HEK293 (cell line): ENCODE measurements at regions not wholly inside any gene's neighbourhood (a gene's known extent, or its start where the extent isn't known, plus 50 kb on each side); places are given as distances from the start of the nearest gene placed in this dataset.

Experiments used
- CTCF ChIA-PET: fragments of 350-600 bp; formaldehyde crosslinking; extraction: SDS; loops from one replicate; lab custom pipeline; 2021; ENCODE audit warnings: antibody characterized with exemption; lab: Yijun Ruan, JAX
- POLR2A ChIA-PET: fragments of 300-600 bp; formaldehyde crosslinking; extraction: SDS; loops from one replicate; lab custom pipeline; 2020; ENCODE audit warnings: antibody characterized with exemption, inconsistent platforms; lab: Yijun Ruan, JAX
- H3K27ac ChIP-seq: fragments of 200-500 bp; sonication (Bioruptor generic); 2 replicates; pipeline ENCODE4 v1.5.1; 2014; ENCODE audit warnings: low read depth, low read length, control low read depth, inconsistent platforms; ENCODE audit errors: extremely low read depth
- H3K36me3 ChIP-seq, 2 experiments: fragments of 200-500 bp in 1 of 2; sonication (Bioruptor generic) in 1 of 2; 1 replicate in 1 of 2; 2 replicates in 1 of 2; pipeline ENCODE4 v1.5.1; 2014 to 2017; ENCODE audit warnings: inconsistent platforms in 2 of 2, low read length in 2 of 2; ENCODE audit not compliant: control insufficient read depth in 2 of 2, insufficient read depth in 1 of 2
- H3K4me1 ChIP-seq: fragments of 200-500 bp; sonication (Bioruptor generic); 2 replicates; pipeline ENCODE4 v1.5.1; 2014; ENCODE audit warnings: mild to moderate bottlenecking, low read length, inconsistent platforms; ENCODE audit not compliant: control insufficient read depth, insufficient read depth
- H3K4me3 ChIP-seq: 2 replicates; pipeline ENCODE4 v1.5.1; 2011; ENCODE audit warnings: low read depth, mild to moderate bottlenecking, control low read depth, low read length, moderate library complexity
- H3K9me3 ChIP-seq: fragments of 200-500 bp; sonication (Bioruptor generic); 2 replicates; pipeline ENCODE4 v1.5.1; 2014; ENCODE audit warnings: low read depth, low read length, inconsistent platforms; ENCODE audit not compliant: control insufficient read depth, insufficient read depth
- BCL11A ChIP-seq: fragments of 450-650 bp; formaldehyde crosslinking; IDR thresholded peaks from 2 replicates; pipeline ENCODE4 v1.5.1; 2016; ENCODE audit warnings: low read depth, missing biosample characterization, missing genetic modification characterization
- BCL11B ChIP-seq: fragments of 450-650 bp; formaldehyde crosslinking; IDR thresholded peaks from 2 replicates; pipeline ENCODE4 v1.5.1; 2016; ENCODE audit warnings: low read depth, missing biosample characterization, missing genetic modification characterization
- GLI4 ChIP-seq: fragments of 450-650 bp; formaldehyde crosslinking; IDR thresholded peaks from 2 replicates; pipeline ENCODE4 v1.5.1; 2016; ENCODE audit warnings: missing biosample characterization, missing genetic modification characterization
- INSM2 ChIP-seq: fragments of 450-650 bp; formaldehyde crosslinking; IDR thresholded peaks from 2 replicates; pipeline ENCODE4 v1.5.1; 2016; ENCODE audit warnings: missing biosample characterization, missing genetic modification characterization
- KLF10 ChIP-seq: fragments of 450-650 bp; IDR thresholded peaks from 2 replicates; pipeline ENCODE4 v1.5.1; 2018; ENCODE audit warnings: missing biosample characterization, mild to moderate bottlenecking, missing genetic modification characterization
- PRDM1 ChIP-seq: fragments of 450-650 bp; formaldehyde crosslinking; IDR thresholded peaks from 2 replicates; pipeline ENCODE4; 2016; ENCODE audit warnings: missing biosample characterization, missing genetic modification characterization
- SALL2 ChIP-seq: fragments of 450-650 bp; formaldehyde crosslinking; IDR thresholded peaks from 2 replicates; pipeline ENCODE4 v1.5.0; 2017; ENCODE audit warnings: missing biosample characterization, mild to moderate bottlenecking, missing genetic modification characterization, borderline replicate concordance
- TSHZ1 ChIP-seq: fragments of 450-650 bp; formaldehyde crosslinking; IDR thresholded peaks from 2 replicates; pipeline ENCODE4 v1.5.1; 2016; ENCODE audit warnings: missing biosample characterization, missing genetic modification characterization, borderline replicate concordance
- WT1 ChIP-seq: fragments of 450-650 bp; formaldehyde crosslinking; IDR thresholded peaks from 2 replicates; pipeline ENCODE4 v1.5.1; 2016; ENCODE audit warnings: missing biosample characterization, missing genetic modification characterization
- ZBTB20 ChIP-seq: fragments of 450-650 bp; formaldehyde crosslinking; IDR thresholded peaks from 2 replicates; pipeline ENCODE4 v1.5.1; 2016; ENCODE audit warnings: missing biosample characterization, missing genetic modification characterization
- ZBTB26 ChIP-seq: fragments of 450-650 bp; formaldehyde crosslinking; optimal IDR thresholded peaks from 2 replicates; pipeline ENCODE3; 2016; ENCODE audit warnings: missing biosample characterization, mild to moderate bottlenecking, missing genetic modification characterization
- ZBTB48 ChIP-seq: fragments of 450-650 bp; formaldehyde crosslinking; IDR thresholded peaks from 2 replicates; pipeline ENCODE4 v1.5.1; 2016; ENCODE audit warnings: missing biosample characterization, missing genetic modification characterization
- ZBTB8A ChIP-seq: fragments of 450-650 bp; formaldehyde crosslinking; IDR thresholded peaks from 2 replicates; pipeline ENCODE4 v1.5.1; 2016; ENCODE audit warnings: missing biosample characterization, missing genetic modification characterization
- ZNF221 ChIP-seq: fragments of 450-650 bp; formaldehyde crosslinking; IDR thresholded peaks from 2 replicates; pipeline ENCODE4 v1.5.1; 2017; ENCODE audit warnings: missing biosample characterization, missing genetic modification characterization, borderline replicate concordance
- ZNF23 ChIP-seq: fragments of 450-650 bp; formaldehyde crosslinking; IDR thresholded peaks from 2 replicates; pipeline ENCODE4 v1.5.1; 2016; ENCODE audit warnings: missing biosample characterization, missing genetic modification characterization, borderline replicate concordance
- ZNF239 ChIP-seq: fragments of 450-650 bp; formaldehyde crosslinking; IDR thresholded peaks from 2 replicates; pipeline ENCODE4 v1.5.1; 2016; ENCODE audit warnings: missing biosample characterization, missing genetic modification characterization
- ZNF302 ChIP-seq: fragments of 450-650 bp; formaldehyde crosslinking; IDR thresholded peaks from 2 replicates; pipeline ENCODE4 v1.5.1; 2016; ENCODE audit warnings: missing biosample characterization, missing genetic modification characterization, low read depth
- ZNF404 ChIP-seq: fragments of 450-650 bp; formaldehyde crosslinking; IDR thresholded peaks from 2 replicates; pipeline ENCODE4 v1.5.1; 2017; ENCODE audit warnings: missing biosample characterization, missing genetic modification characterization
- ZNF416 ChIP-seq: fragments of 450-650 bp; formaldehyde crosslinking; IDR thresholded peaks from 2 replicates; pipeline ENCODE4 v1.5.1; 2016; ENCODE audit warnings: missing biosample characterization, missing genetic modification characterization
- ZNF426 ChIP-seq: fragments of 450-650 bp; formaldehyde crosslinking; IDR thresholded peaks from 2 replicates; pipeline ENCODE4 v1.5.1; 2017; ENCODE audit warnings: missing biosample characterization, missing genetic modification characterization, mild to moderate bottlenecking, inconsistent platforms, moderate library complexity
- ZNF48 ChIP-seq: fragments of 450-650 bp; formaldehyde crosslinking; IDR thresholded peaks from 2 replicates; pipeline ENCODE4 v1.5.1; 2016; ENCODE audit warnings: missing biosample characterization, missing genetic modification characterization
- ZNF555 ChIP-seq: fragments of 450-650 bp; formaldehyde crosslinking; conservative IDR thresholded peaks from 2 replicates; pipeline ENCODE4 v1.5.1; 2017; ENCODE audit warnings: missing biosample characterization, mild to moderate bottlenecking, missing genetic modification characterization, inconsistent platforms
- ZNF571 ChIP-seq: fragments of 450-650 bp; formaldehyde crosslinking; IDR thresholded peaks from 2 replicates; pipeline ENCODE4 v1.5.0; 2017; ENCODE audit warnings: missing biosample characterization, missing genetic modification characterization
- ZNF610 ChIP-seq: fragments of 450-650 bp; formaldehyde crosslinking; IDR thresholded peaks from 2 replicates; pipeline ENCODE4 v1.5.1; 2016; ENCODE audit warnings: missing biosample characterization, missing genetic modification characterization, borderline replicate concordance
- ZNF623 ChIP-seq: fragments of 450-650 bp; formaldehyde crosslinking; IDR thresholded peaks from 2 replicates; pipeline ENCODE4 v1.5.1; 2016; ENCODE audit warnings: missing biosample characterization, missing genetic modification characterization
- ZNF701 ChIP-seq: fragments of 450-650 bp; formaldehyde crosslinking; IDR thresholded peaks from 2 replicates; pipeline ENCODE4 v1.5.1; 2016; ENCODE audit warnings: missing biosample characterization, missing genetic modification characterization

- no peak for TF ChIP-seq ZNF404 (tag by site-specific recombination)
- no peak for TF ChIP-seq ZNF701 (tag by site-specific recombination)
- no peak for TF ChIP-seq ZNF555
- TF ChIP-seq WT1 (tag by site-specific recombination): no peak
- TF ChIP-seq ZBTB8A (tag by site-specific recombination): no peak
- TF ChIP-seq ZNF302 (tag by site-specific recombination): no peak
- no peak for TF ChIP-seq ZNF610
- TF ChIP-seq KLF10 (tag by site-specific recombination): no peak
Observed at GRCh38 chr1:14247666-14248065, 350.8 kb upstream of the KAZN start (continued).

- CTCF ChIA-PET: no interaction called here
- no peaks in the 10 kb centered on the region for H3K9me3 ChIP-seq
- POLR2A ChIA-PET: no interaction called here
- H3K36me3 ChIP-seq: no peaks in the 10 kb centered on the region
- H3K27ac ChIP-seq: no peak overlapping the region
- no peak overlapping the region for H3K4me3 ChIP-seq
- no peaks in the 10 kb centered on the region for H3K4me1 ChIP-seq
- no peak for TF ChIP-seq ZNF23 (tag by site-specific recombination)
- no peak for TF ChIP-seq PRDM1 (tag by site-specific recombination)
- TF ChIP-seq INSM2 (tag by site-specific recombination): no peak
- no peak for TF ChIP-seq ZNF416 (tag by site-specific recombination)
- TF ChIP-seq ZNF221: no peak
- TF ChIP-seq ZBTB26 (tag by site-specific recombination): no peak
- no peak for TF ChIP-seq ZNF623 (tag by site-specific recombination)
Observed at GRCh38 chr1:14251871-14252270, 346.6 kb upstream of the KAZN start.

- CTCF ChIA-PET: no interaction called here
- H3K9me3 ChIP-seq: no peaks in the 10 kb centered on the region
- H3K36me3 ChIP-seq: no peaks in the 10 kb centered on the region
- TF ChIP-seq ZNF426 (tag by site-specific recombination): no peak
- no peak for TF ChIP-seq ZBTB48 (tag by site-specific recombination)
- no peak for TF ChIP-seq SALL2 (tag by site-specific recombination)
- no peak for TF ChIP-seq ZNF239
- no peak for TF ChIP-seq ZNF571 (tag by site-specific recombination)
- TF ChIP-seq BCL11B (tag by site-specific recombination): no peak
- TF ChIP-seq TSHZ1: no peak
- no peak for TF ChIP-seq ZBTB20 (tag by site-specific recombination)
- TF ChIP-seq GLI4 (tag by site-specific recombination): no peak
- no peak for TF ChIP-seq ZNF48
- no peak for TF ChIP-seq BCL11A (tag by site-specific recombination)
- no peak overlapping the region for H3K27ac ChIP-seq
- POLR2A ChIA-PET: no interaction called here
- no peaks in the 10 kb centered on the region for H3K4me1 ChIP-seq
- H3K4me3 ChIP-seq: no peak overlapping the region
Observed at GRCh38 chr1:14253676-14254075, 344.8 kb upstream of the KAZN start.
